ENCODE measurements at regions not wholly inside any gene's neighbourhood (a gene's known extent, or its start where the extent isn't known, plus 50 kb on each side); places are given as distances from the start of the nearest gene placed in this dataset.

- Histone ChIP-seq H3K27me3 (no peaks in the 10 kb centered on the region), H3K9me3 (no peaks in the 10 kb centered on the region), H3K4me3 (no peak overlapping the region), H3K4me1 (ENCODE audit: insufficient read depth) (no peaks in the 10 kb centered on the region), H3K27ac (no peak overlapping the region), H3K36me3 (no peaks in the 10 kb centered on the region)
- TF ChIP-seq CTCF (IDR thresholded peaks at IDR 0.05) (no peak), EP300 (IDR thresholded peaks at IDR 0.05) (no peak), POLR2A (IDR thresholded peaks at IDR 0.05) (no peak)
- intact Hi-C loops (cut with DNase I): loop anchor here in 1 of 4 donors (1.0 kb wide), 1 partner anchor 49 kb away; no protein-coding TSS in a partner anchor
- DNase-seq: no peak
- 72 to 81% (median 79%) methylated on average over 3 of the region's 3 CpGs for WGBS, 3 donors
Measured at GRCh38 chr22:22397875-22398524, 110.5 kb downstream of the ZNF280B start.

- no peak overlapping the region for H3K4me3 ChIP-seq
- no peaks in the 10 kb centered on the region for H3K27me3 ChIP-seq
- TF ChIP-seq POLR2A (IDR thresholded peaks at IDR 0.05) (no peak), CTCF (IDR thresholded peaks at IDR 0.05) (no peak), EP300 (IDR thresholded peaks at IDR 0.05) (no peak)
- intact Hi-C loops (cut with DNase I): no loop called here
- H3K36me3 ChIP-seq: no peaks in the 10 kb centered on the region
- no peak overlapping the region for H3K27ac ChIP-seq
- H3K4me1 ChIP-seq (ENCODE audit: insufficient read depth): no peaks in the 10 kb centered on the region
- no peaks in the 10 kb centered on the region for H3K9me3 ChIP-seq
- WGBS, 3 donors: 78 to 84% (median 81%) methylated on average over 5 of the region's 5 CpGs
- no peak for DNase-seq
Measured at GRCh38 chr22:22398530-22399327, 109.8 kb downstream of the ZNF280B start.

- no peaks in the 10 kb centered on the region for H3K27me3 ChIP-seq
- H3K36me3 ChIP-seq: no peaks in the 10 kb centered on the region
- TF ChIP-seq CTCF (IDR thresholded peaks at IDR 0.05) (no peak), EP300 (IDR thresholded peaks at IDR 0.05) (no peak), POLR2A (IDR thresholded peaks at IDR 0.05) (no peak)
- DNase-seq: no peak
- intact Hi-C loops (cut with DNase I): no loop called here
- H3K9me3 ChIP-seq: no peaks in the 10 kb centered on the region
- no peaks in the 10 kb centered on the region for H3K4me1 ChIP-seq (ENCODE audit: insufficient read depth)
- H3K27ac ChIP-seq: no peak overlapping the region
- no peak overlapping the region for H3K4me3 ChIP-seq
- WGBS, 3 donors: 63 to 71% (median 63%) methylated on average over 3 of the region's 3 CpGs
Measured at GRCh38 chr22:22400099-22400498, 108.4 kb downstream of the ZNF280B start.

- intact Hi-C loops (cut with DNase I): no loop called here
- WGBS, 3 donors: 74 to 87% (median 79%) methylated on average over 1 of the region's 1 CpG
Measured at GRCh38 chr22:22400964-22401363, 107.6 kb downstream of the ZNF280B start.

More at GRCh38 chr22:22400964-22401363, 107.6 kb downstream of the ZNF280B start:
- no peaks in the 10 kb centered on the region for H3K27me3 ChIP-seq
- no peak for DNase-seq
- TF ChIP-seq CTCF (IDR thresholded peaks at IDR 0.05): no peak
- TF ChIP-seq POLR2A (IDR thresholded peaks at IDR 0.05): no peak
- TF ChIP-seq EP300 (IDR thresholded peaks at IDR 0.05): no peak
- H3K4me1 ChIP-seq (ENCODE audit: insufficient read depth): no peaks in the 10 kb centered on the region
- no peaks in the 10 kb centered on the region for H3K36me3 ChIP-seq
- no peak overlapping the region for H3K4me3 ChIP-seq
- no peak overlapping the region for H3K27ac ChIP-seq
- no peaks in the 10 kb centered on the region for H3K9me3 ChIP-seq

Measured in ovary (tissue), 7 donors.